ENCODE measurements at regions not wholly inside any gene's neighbourhood (a gene's known extent, or its start where the extent isn't known, plus 50 kb on each side); places are given as distances from the start of the nearest gene placed in this dataset.
"Not testable (repeated sequence)": the region's sequence is repeated elsewhere in the genome, so short reads cannot be mapped to it uniquely, and the experiment has no call there.

GRCh38 chr4:159941076-159941475 is 838.2 kb downstream of the RAPGEF2 start:
- H3K27ac ChIP-seq (ENCODE audit: low read depth, low read length) = no peak overlapping the region
- H3K4me1 ChIP-seq (ENCODE audit: insufficient read depth, low read length) = no peaks in the 10 kb centered on the region
- Mint-ChIP-seq H3K9me3 (peaks cover 0 to 5% (median 2%) of the 10 kb centered on the region in 5 donors), H3K4me1 (no peaks in the 10 kb centered on the region), H3K27ac (no peak overlapping the region), H3K36me3 (no peaks in the 10 kb centered on the region), H3K4me3 (no peak overlapping the region), H3K27me3 (no peaks in the 10 kb centered on the region)
- DNase-seq = no peak
- no peaks in the 10 kb centered on the region for H3K36me3 ChIP-seq (ENCODE audit: insufficient read depth, low read length)
- no peaks in the 10 kb centered on the region for H3K9me3 ChIP-seq (ENCODE audit: low read length)
- H3K4me3 ChIP-seq (ENCODE audit: low read length) = no peak overlapping the region
- no peaks in the 10 kb centered on the region for H3K27me3 ChIP-seq (ENCODE audit: insufficient read depth, low read length, poor library complexity, severe bottlenecking)
- POLR2A ChIA-PET = no interaction called here
- CTCF ChIA-PET = no interaction called here

GRCh38 chr4:159944477-159944876 is 841.6 kb downstream of the RAPGEF2 start:
- Mint-ChIP-seq H3K36me3 (no peaks in the 10 kb centered on the region), H3K9me3 (peaks cover 0 to 1% (median 0%) of the 10 kb centered on the region in 5 donors), H3K27ac (no peak overlapping the region), H3K4me1 (no peaks in the 10 kb centered on the region), H3K4me3 (no peak overlapping the region), H3K27me3 (no peaks in the 10 kb centered on the region)
- Histone ChIP-seq H3K27ac (ENCODE audit: low read depth, low read length) (no peak overlapping the region), H3K4me3 (ENCODE audit: low read length) (no peak overlapping the region), H3K4me1 (ENCODE audit: insufficient read depth, low read length) (no peaks in the 10 kb centered on the region), H3K27me3 (ENCODE audit: insufficient read depth, low read length, poor library complexity, severe bottlenecking) (no peaks in the 10 kb centered on the region), H3K36me3 (ENCODE audit: insufficient read depth, low read length) (no peaks in the 10 kb centered on the region), H3K9me3 (ENCODE audit: low read length) (no peaks in the 10 kb centered on the region)
- POLR2A ChIA-PET = no interaction called here
- DNase-seq = no peak
- CTCF ChIA-PET = no interaction called here

GRCh38 chr4:159946983-159947615 is 844.2 kb downstream of the RAPGEF2 start:
- ChIA-PET CTCF (no interaction called here), POLR2A (no interaction called here)
- H3K4me1 Mint-ChIP-seq = no peaks in the 10 kb centered on the region
- Histone ChIP-seq H3K4me1 (ENCODE audit: insufficient read depth, low read length) (no peaks in the 10 kb centered on the region), H3K4me3 (ENCODE audit: low read length) (no peak overlapping the region), H3K27me3 (ENCODE audit: insufficient read depth, low read length, poor library complexity, severe bottlenecking) (no peaks in the 10 kb centered on the region), H3K9me3 (ENCODE audit: low read length) (no peaks in the 10 kb centered on the region), H3K27ac (ENCODE audit: low read depth, low read length) (no peak overlapping the region), H3K36me3 (ENCODE audit: insufficient read depth, low read length) (no peaks in the 10 kb centered on the region)
- no peak overlapping the region for H3K4me3 Mint-ChIP-seq
- no peak overlapping the region for H3K27ac Mint-ChIP-seq
- no peaks in the 10 kb centered on the region for H3K27me3 Mint-ChIP-seq
- peaks cover 0 to 10% (median 0%) of the 10 kb centered on the region in 5 donors for H3K9me3 Mint-ChIP-seq
- no peaks in the 10 kb centered on the region for H3K36me3 Mint-ChIP-seq
- DNase-seq = no peak

GRCh38 chr4:159950707-159951106 is 847.8 kb downstream of the RAPGEF2 start:
- no peak for DNase-seq
- H3K27ac ChIP-seq (ENCODE audit: low read depth, low read length) = no peak overlapping the region
- Mint-ChIP-seq H3K4me1 (no peaks in the 10 kb centered on the region), H3K27ac (no peak overlapping the region), H3K4me3 (no peak overlapping the region), H3K36me3 (no peaks in the 10 kb centered on the region), H3K9me3 (peaks cover 0 to 13% (median 1%) of the 10 kb centered on the region in 5 donors), H3K27me3 (no peaks in the 10 kb centered on the region)
- no peaks in the 10 kb centered on the region for H3K36me3 ChIP-seq (ENCODE audit: insufficient read depth, low read length)
- H3K27me3 ChIP-seq (ENCODE audit: insufficient read depth, low read length, poor library complexity, severe bottlenecking) = no peaks in the 10 kb centered on the region
- ChIA-PET POLR2A (no interaction called here), CTCF (no interaction called here)
- H3K9me3 ChIP-seq (ENCODE audit: low read length) = no peaks in the 10 kb centered on the region
- H3K4me1 ChIP-seq (ENCODE audit: insufficient read depth, low read length) = no peaks in the 10 kb centered on the region
- no peak overlapping the region for H3K4me3 ChIP-seq (ENCODE audit: low read length)

- Mint-ChIP-seq H3K4me1 (no peaks in the 10 kb centered on the region), H3K27ac (no peak overlapping the region), H3K36me3 (no peaks in the 10 kb centered on the region), H3K9me3 (peaks cover 1 to 14% (median 4%) of the 10 kb centered on the region in 5 donors), H3K4me3 (no peak overlapping the region), H3K27me3 (no peaks in the 10 kb centered on the region)
- Histone ChIP-seq H3K4me1 (ENCODE audit: insufficient read depth, low read length) (no peaks in the 10 kb centered on the region), H3K27me3 (ENCODE audit: insufficient read depth, low read length, poor library complexity, severe bottlenecking) (no peaks in the 10 kb centered on the region), H3K27ac (ENCODE audit: low read depth, low read length) (no peak overlapping the region), H3K36me3 (ENCODE audit: insufficient read depth, low read length) (no peaks in the 10 kb centered on the region), H3K4me3 (ENCODE audit: low read length) (no peak overlapping the region), H3K9me3 (ENCODE audit: low read length) (no peaks in the 10 kb centered on the region)
- DNase-seq = no peak
- ChIA-PET CTCF (no interaction called here), POLR2A (no interaction called here)
Observed at GRCh38 chr4:159966746-159967145, 863.9 kb downstream of the RAPGEF2 start.

- DNase-seq; H3K27ac ChIP-seq (ENCODE audit: low read depth, low read length); H3K27me3 Mint-ChIP-seq; POLR2A ChIA-PET; H3K4me1 Mint-ChIP-seq; H3K36me3 ChIP-seq (ENCODE audit: insufficient read depth, low read length); H3K36me3 Mint-ChIP-seq; H3K9me3 ChIP-seq (ENCODE audit: low read length); H3K4me3 Mint-ChIP-seq; H3K4me1 ChIP-seq (ENCODE audit: insufficient read depth, low read length); H3K4me3 ChIP-seq (ENCODE audit: low read length); CTCF ChIA-PET; H3K27ac Mint-ChIP-seq; H3K27me3 ChIP-seq (ENCODE audit: insufficient read depth, low read length, poor library complexity, severe bottlenecking): not testable (repeated sequence)
- peaks cover 2 to 13% (median 6%) of the 10 kb centered on the region in 5 donors for H3K9me3 Mint-ChIP-seq
Observed at GRCh38 chr4:159976871-159977482, 874.1 kb downstream of the RAPGEF2 start.

GRCh38 chr4:159977907-159978617 is 875.2 kb downstream of the RAPGEF2 start:
- POLR2A ChIA-PET = no interaction called here
- no peaks in the 10 kb centered on the region for H3K36me3 ChIP-seq (ENCODE audit: insufficient read depth, low read length)
- H3K27ac ChIP-seq (ENCODE audit: low read depth, low read length) = no peak overlapping the region
- no peaks in the 10 kb centered on the region for H3K36me3 Mint-ChIP-seq
- no peak overlapping the region for H3K4me3 ChIP-seq (ENCODE audit: low read length)
- H3K4me1 ChIP-seq (ENCODE audit: insufficient read depth, low read length) = no peaks in the 10 kb centered on the region
- no peaks in the 10 kb centered on the region for H3K9me3 ChIP-seq (ENCODE audit: low read length)
- no peak overlapping the region for H3K4me3 Mint-ChIP-seq
- no peak for DNase-seq
- CTCF ChIA-PET = no interaction called here
- no peaks in the 10 kb centered on the region for H3K27me3 Mint-ChIP-seq
- H3K9me3 Mint-ChIP-seq = peaks cover under 1 to 10% (median 4%) of the 10 kb centered on the region in 5 donors
- H3K27ac Mint-ChIP-seq = no peak overlapping the region
- H3K4me1 Mint-ChIP-seq = no peaks in the 10 kb centered on the region
- H3K27me3 ChIP-seq (ENCODE audit: insufficient read depth, low read length, poor library complexity, severe bottlenecking) = no peaks in the 10 kb centered on the region

- no peak overlapping the region for H3K27ac Mint-ChIP-seq
- H3K36me3 Mint-ChIP-seq = no peaks in the 10 kb centered on the region
- ChIA-PET POLR2A (no interaction called here), CTCF (no interaction called here)
- Histone ChIP-seq H3K27ac (ENCODE audit: low read depth, low read length) (no peak overlapping the region), H3K9me3 (ENCODE audit: low read length) (no peaks in the 10 kb centered on the region), H3K36me3 (ENCODE audit: insufficient read depth, low read length) (no peaks in the 10 kb centered on the region), H3K27me3 (ENCODE audit: insufficient read depth, low read length, poor library complexity, severe bottlenecking) (no peaks in the 10 kb centered on the region), H3K4me3 (ENCODE audit: low read length) (no peak overlapping the region), H3K4me1 (ENCODE audit: insufficient read depth, low read length) (no peaks in the 10 kb centered on the region)
- H3K27me3 Mint-ChIP-seq = no peaks in the 10 kb centered on the region
- H3K9me3 Mint-ChIP-seq = peaks cover 0 to 10% (median 0%) of the 10 kb centered on the region in 5 donors
- no peaks in the 10 kb centered on the region for H3K4me1 Mint-ChIP-seq
- DNase-seq = no peak
- no peak overlapping the region for H3K4me3 Mint-ChIP-seq
Observed at GRCh38 chr4:159979351-159979750, 876.5 kb downstream of the RAPGEF2 start.
